Glutamatergic neuron (in vitro differentiated cells): ENCODE measurements at regions not wholly inside any gene's neighbourhood (a gene's known extent, or its start where the extent isn't known, plus 50 kb on each side); places are given as distances from the start of the nearest gene placed in this dataset.

Source experiments
- DNase-seq: peaks from one replicate; pipeline ENCODE4 v3.0.0; 2022
- H3K27ac Mint-ChIP-seq: one replicate; pipeline ENCODE4 v1.8.0; 2020; ENCODE audit warnings: mild to moderate bottlenecking, mixed read lengths, inconsistent platforms; ENCODE audit not compliant: unreplicated experiment
- H3K27me3 Mint-ChIP-seq: one replicate; pipeline ENCODE4 v1.8.0; 2020; ENCODE audit warnings: mild to moderate bottlenecking, moderate library complexity, mixed read lengths, inconsistent platforms; ENCODE audit not compliant: unreplicated experiment
- H3K36me3 Mint-ChIP-seq: one replicate; pipeline ENCODE4 v1.8.0; 2020; ENCODE audit warnings: mild to moderate bottlenecking, mixed read lengths, inconsistent platforms; ENCODE audit not compliant: unreplicated experiment
- H3K4me1 Mint-ChIP-seq: one replicate; pipeline ENCODE4 v1.8.0; 2020; ENCODE audit warnings: mild to moderate bottlenecking, low read depth, mixed read lengths, inconsistent platforms; ENCODE audit not compliant: unreplicated experiment
- H3K4me3 Mint-ChIP-seq: one replicate; pipeline ENCODE4 v1.8.0; 2020; ENCODE audit warnings: mild to moderate bottlenecking, mixed read lengths, inconsistent platforms; ENCODE audit not compliant: unreplicated experiment
- H3K9me3 Mint-ChIP-seq: one replicate; pipeline ENCODE4 v1.8.0; 2020; ENCODE audit warnings: mild to moderate bottlenecking, moderate library complexity, mixed read lengths, inconsistent platforms; ENCODE audit not compliant: unreplicated experiment
- CTCF ChIP-seq: fragments of 200-600 bp; sonication (generic); IDR thresholded peaks from one replicate; pipeline ENCODE4 v1.5.0; 2021; ENCODE audit not compliant: partially characterized antibody, unreplicated experiment

GRCh38 chr9:88920645-88921044 lies 70.6 kb upstream of the S1PR3 start:
- H3K36me3 Mint-ChIP-seq, result peaks cover 4% of the 10 kb centered on the region
- no peak overlapping the region for H3K4me3 Mint-ChIP-seq
- H3K9me3 Mint-ChIP-seq, result peaks cover 8% of the 10 kb centered on the region
- no peaks in the 10 kb centered on the region for H3K27me3 Mint-ChIP-seq
- H3K4me1 Mint-ChIP-seq, result no peaks in the 10 kb centered on the region
- DNase-seq, result no peak
- H3K27ac Mint-ChIP-seq, result no peak overlapping the region
- no peak for TF ChIP-seq CTCF

DNA sequence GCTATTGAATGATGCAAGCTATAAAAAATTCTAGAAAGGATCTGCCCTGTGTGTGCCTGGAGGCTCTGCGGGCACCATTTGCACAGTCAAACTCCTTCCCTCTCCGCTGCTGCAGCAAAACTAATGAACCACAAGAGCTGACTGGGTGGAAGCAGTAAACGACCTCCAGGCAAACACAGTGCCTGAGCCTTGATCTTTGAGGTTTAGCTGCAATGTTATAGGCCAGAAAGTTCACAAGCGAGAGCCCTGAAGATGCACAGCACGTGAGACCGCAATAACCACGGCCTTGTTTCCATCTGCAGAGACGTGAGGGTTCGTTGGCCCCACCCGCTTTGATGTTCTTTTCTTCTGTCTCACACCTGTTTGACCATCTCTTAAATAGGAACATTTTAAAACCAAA lies 69.2 kb upstream of the S1PR3 start:
- Mint-ChIP-seq H3K27me3 (no peaks in the 10 kb centered on the region), H3K9me3 (peaks cover 8% of the 10 kb centered on the region), H3K27ac (no peak overlapping the region), H3K4me1 (no peaks in the 10 kb centered on the region), H3K36me3 (peaks cover 4% of the 10 kb centered on the region), H3K4me3 (no peak overlapping the region)
- DNase-seq, result no peak
- TF ChIP-seq CTCF, result no peak

DNA sequence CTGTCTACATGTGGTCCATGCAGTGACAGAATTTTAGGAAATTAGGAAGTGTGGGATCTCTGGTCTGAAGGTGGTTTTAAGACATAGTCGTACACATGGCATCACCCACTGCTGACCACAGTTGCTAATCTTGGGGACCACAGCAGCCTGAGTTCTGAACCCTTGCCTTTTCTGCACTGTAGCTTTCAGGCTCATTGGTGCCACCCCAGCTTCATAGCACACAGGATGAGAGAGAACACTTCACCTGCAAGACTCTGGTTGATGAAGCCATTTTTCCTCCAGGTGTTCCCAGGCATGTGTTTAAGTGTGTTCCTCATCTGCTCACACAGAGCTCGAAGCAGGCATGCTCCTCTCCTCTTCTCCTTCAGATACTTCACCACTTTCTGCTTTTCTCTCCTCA lies 68.2 kb upstream of the S1PR3 start:
- H3K27me3 Mint-ChIP-seq, result no peaks in the 10 kb centered on the region
- H3K27ac Mint-ChIP-seq, result no peak overlapping the region
- no peaks in the 10 kb centered on the region for H3K4me1 Mint-ChIP-seq
- H3K36me3 Mint-ChIP-seq, result peaks cover 4% of the 10 kb centered on the region
- peaks cover 8% of the 10 kb centered on the region for H3K9me3 Mint-ChIP-seq
- no peak overlapping the region for H3K4me3 Mint-ChIP-seq
- DNase-seq, result no peak
- no peak for TF ChIP-seq CTCF

- Mint-ChIP-seq H3K36me3 (peaks cover 4% of the 10 kb centered on the region), H3K4me3 (no peak overlapping the region), H3K9me3 (peaks cover 6% of the 10 kb centered on the region), H3K27me3 (no peaks in the 10 kb centered on the region), H3K27ac (no peak overlapping the region), H3K4me1 (no peaks in the 10 kb centered on the region)
- no peak for TF ChIP-seq CTCF
- no peak for DNase-seq
Measured at GRCh38 chr9:88923653-88924288, 67.5 kb upstream of the S1PR3 start.

DNA sequence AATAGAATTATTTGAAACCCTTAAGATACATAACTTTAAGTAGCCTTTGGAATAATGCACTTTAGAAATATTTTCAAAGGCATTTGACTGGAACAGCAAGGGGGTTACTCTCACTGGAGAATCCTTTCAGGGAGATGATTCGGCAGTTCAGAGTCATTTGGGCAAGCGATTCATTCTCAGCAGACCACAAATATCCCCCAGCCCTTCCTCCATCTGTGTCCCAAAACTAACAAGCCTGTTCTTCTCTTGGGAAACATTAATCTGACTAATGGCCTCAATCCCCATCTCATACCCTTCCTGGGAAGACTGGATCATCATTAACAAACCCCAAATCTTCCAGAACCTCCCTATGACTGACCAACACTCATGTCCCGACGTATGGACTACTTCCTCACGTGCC lies 65.8 kb upstream of the S1PR3 start:
- H3K36me3 Mint-ChIP-seq, result no peaks in the 10 kb centered on the region
- no peaks in the 10 kb centered on the region for H3K9me3 Mint-ChIP-seq
- H3K27me3 Mint-ChIP-seq, result no peaks in the 10 kb centered on the region
- H3K27ac Mint-ChIP-seq, result no peak overlapping the region
- TF ChIP-seq CTCF, result no peak
- no peaks in the 10 kb centered on the region for H3K4me1 Mint-ChIP-seq
- no peak for DNase-seq
- H3K4me3 Mint-ChIP-seq, result no peak overlapping the region
